Breast epithelium (tissue), 3 donors: ENCODE measurements at regions not wholly inside any gene's neighbourhood (a gene's known extent, or its start where the extent isn't known, plus 50 kb on each side); places are given as distances from the start of the nearest gene placed in this dataset.

ENCODE experiments used
- POLR2A ChIP-seq: fragments of 450-650 bp; IDR thresholded peaks from one replicate; pipeline ENCODE4 v1.6.1; 2016; ENCODE audit warnings: antibody characterized with exemption, mild to moderate bottlenecking, moderate library complexity
- TF ChIP-seq, protein P1 (sequence below), 3 donors: fragments of 450-650 bp; IDR thresholded peaks; one replicate each; pipeline ENCODE4 v1.5.1; 2016 to 2017; ENCODE audit warnings: antibody characterized with exemption in 3 of 3, mild to moderate bottlenecking in 3 of 3, moderate library complexity in 3 of 3

GRCh38 chr3:13167829-13168228 is 94.6 kb upstream of the IQSEC1 start:
- TF ChIP-seq, protein P1, sequence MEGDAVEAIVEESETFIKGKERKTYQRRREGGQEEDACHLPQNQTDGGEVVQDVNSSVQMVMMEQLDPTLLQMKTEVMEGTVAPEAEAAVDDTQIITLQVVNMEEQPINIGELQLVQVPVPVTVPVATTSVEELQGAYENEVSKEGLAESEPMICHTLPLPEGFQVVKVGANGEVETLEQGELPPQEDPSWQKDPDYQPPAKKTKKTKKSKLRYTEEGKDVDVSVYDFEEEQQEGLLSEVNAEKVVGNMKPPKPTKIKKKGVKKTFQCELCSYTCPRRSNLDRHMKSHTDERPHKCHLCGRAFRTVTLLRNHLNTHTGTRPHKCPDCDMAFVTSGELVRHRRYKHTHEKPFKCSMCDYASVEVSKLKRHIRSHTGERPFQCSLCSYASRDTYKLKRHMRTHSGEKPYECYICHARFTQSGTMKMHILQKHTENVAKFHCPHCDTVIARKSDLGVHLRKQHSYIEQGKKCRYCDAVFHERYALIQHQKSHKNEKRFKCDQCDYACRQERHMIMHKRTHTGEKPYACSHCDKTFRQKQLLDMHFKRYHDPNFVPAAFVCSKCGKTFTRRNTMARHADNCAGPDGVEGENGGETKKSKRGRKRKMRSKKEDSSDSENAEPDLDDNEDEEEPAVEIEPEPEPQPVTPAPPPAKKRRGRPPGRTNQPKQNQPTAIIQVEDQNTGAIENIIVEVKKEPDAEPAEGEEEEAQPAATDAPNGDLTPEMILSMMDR (IDR thresholded peaks at IDR 0.05) = no peak
- no peak for TF ChIP-seq POLR2A
